Activated naive CD4-positive, alpha-beta T cell treated with Interleukin-2 at 50 U/mL for 16 hours (primary cell): ENCODE measurements at regions not wholly inside any gene's neighbourhood (a gene's known extent, or its start where the extent isn't known, plus 50 kb on each side); places are given as distances from the start of the nearest gene placed in this dataset.

Experiments used
- DNase-seq: peaks from one replicate; pipeline ENCODE4 v3.0.0-alpha.2; 2020

GRCh38 chr5:68352166-68352565 lies 136.6 kb downstream of the PIK3R1 start:
- DNase-seq: no peak

GRCh38 chr5:68353605-68354004 lies 138.0 kb downstream of the PIK3R1 start:
- no peak for DNase-seq

DNA sequence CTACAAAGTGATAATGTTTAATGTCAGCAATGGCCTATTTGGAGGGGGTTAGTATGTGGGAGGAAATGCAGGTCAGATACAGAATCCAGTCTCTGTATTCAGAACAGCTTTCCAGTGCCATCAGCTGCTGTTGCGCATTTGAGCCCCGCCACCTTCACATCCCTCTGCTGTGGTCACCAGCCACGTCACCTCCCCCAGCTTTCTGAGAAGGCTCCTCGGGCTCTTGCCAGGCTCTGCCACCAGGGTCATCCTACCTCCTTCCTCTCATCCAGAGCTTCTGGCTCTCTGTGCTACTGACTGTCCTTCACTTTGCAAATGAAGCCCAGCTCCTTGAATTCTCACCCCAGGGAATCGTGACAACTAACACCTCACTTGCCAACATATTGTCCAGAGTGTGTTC lies 138.8 kb downstream of the PIK3R1 start:
- DNase-seq: no peak

- DNase-seq: no peak
Measured at GRCh38 chr5:68356216-68356615, 140.7 kb downstream of the PIK3R1 start.

DNA sequence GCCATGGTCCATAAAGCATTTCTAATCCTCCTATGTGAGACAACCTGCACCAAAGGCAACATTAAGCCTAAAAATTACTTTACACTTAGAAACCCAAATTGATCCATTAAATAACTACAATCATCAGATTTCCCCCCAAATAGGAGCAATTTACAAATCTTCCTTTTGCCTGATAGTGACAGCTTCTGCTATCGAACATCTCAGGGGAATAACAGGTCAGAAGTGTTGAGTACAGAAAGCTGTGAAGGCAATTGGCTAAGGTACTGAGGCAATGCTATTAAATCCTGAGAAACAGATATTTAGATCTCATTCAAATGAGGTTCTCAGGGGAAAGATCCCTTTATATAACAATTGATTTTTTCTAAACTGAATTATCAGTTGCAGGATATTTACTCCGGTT lies 141.1 kb downstream of the PIK3R1 start:
- no peak for DNase-seq

GRCh38 chr5:68359699-68360098 lies 144.1 kb downstream of the PIK3R1 start:
- no peak for DNase-seq

GRCh38 chr5:68362331-68362730 lies 146.8 kb downstream of the PIK3R1 start:
- DNase-seq: no peak

DNA sequence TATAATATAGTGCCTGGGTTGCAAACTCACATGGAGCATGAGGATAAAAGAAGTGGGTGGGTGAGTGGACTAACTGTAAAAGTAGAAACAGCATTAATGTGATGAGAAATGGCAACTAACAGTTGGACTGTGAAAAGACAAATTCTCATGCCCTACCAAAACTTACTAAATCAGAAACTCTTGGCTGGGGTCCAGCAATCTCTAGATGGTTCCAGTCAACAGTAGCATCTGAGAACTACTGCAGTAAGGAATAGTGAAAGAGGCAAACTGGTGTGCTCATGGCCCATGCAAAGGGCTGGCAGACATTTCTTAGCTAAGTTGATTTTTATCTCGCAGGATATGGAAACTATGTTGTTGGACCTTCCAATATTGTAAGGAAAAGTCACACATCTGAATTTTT lies 150.3 kb downstream of the PIK3R1 start:
- DNase-seq: no peak

DNA sequence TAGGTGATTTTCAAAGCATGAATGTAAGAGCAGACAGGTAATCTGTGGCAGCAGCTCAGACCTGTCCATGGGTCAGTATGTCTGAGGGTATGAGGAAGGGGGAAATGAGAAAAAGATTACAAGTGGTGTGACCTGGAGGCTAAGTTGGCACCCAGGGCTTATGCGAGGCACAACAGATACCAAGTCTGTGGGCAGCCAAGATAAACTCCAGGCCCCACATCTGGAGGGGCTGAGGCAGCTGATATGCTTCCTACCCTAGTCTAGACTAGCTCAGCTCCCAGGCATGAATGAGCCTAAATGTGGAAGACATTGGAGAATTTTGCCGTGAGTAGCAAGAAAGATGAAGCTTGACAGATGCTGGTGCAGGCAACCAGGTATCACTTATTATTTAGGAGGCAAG lies 151.7 kb downstream of the PIK3R1 start:
- DNase-seq: no peak

DNA sequence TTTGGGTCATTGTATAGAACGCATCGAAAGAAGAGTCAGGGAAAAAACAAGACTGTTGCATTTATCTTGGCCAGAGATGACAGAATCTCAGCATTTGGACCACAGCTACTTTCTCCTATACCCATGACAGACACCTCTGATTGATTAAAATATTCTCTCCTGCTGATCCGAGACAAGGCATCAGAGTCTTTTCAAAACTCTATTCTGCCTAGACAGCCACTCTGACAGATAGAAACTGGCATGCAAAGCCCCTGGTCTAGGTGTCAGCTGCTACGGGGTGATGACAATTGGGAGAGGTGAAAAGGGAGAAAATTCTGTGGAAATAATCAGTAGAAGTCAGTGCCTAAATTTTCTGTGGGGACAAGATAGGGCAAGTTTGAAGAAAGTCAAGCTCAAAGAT lies 152.2 kb downstream of the PIK3R1 start:
- no peak for DNase-seq

DNA sequence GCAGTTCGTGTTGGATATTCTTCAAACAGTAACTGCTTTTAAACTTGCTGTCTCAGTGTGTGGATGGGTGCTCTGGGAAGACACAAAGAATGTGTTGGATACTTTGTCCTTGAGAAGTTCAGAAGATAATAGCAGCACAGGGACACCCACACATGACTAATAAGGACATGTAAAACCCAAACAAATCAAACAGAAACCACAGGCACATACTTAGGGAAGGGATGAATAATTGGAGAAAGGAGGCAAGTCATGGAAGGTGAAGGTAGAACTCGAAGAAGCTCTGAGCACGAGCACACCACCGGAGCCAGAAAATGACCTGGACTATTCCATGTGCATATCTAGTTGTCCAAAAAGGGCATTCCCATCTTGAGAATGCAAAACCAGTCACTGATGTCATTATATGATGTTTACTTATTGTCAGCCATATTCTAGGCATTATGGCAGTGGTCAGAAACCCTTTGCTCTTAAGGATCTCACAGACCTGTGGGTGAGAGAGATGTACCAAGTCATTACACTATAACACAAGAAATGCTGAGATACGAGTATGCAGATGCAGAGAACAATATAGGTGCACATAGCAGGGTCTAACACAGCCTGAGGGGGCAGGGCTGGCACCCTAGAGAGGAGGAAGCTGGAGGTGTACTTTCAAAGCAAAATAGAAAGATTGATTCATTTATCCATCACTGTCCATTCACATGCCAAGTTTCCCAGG lies 152.9 kb downstream of the PIK3R1 start:
- DNase-seq: peak; percentile 13

GRCh38 chr5:68369023-68369359 lies 153.4 kb downstream of the PIK3R1 start:
- no peak for DNase-seq

GRCh38 chr5:68369457-68370125 lies 154.0 kb downstream of the PIK3R1 start:
- DNase-seq: peak; percentile 50

DNA sequence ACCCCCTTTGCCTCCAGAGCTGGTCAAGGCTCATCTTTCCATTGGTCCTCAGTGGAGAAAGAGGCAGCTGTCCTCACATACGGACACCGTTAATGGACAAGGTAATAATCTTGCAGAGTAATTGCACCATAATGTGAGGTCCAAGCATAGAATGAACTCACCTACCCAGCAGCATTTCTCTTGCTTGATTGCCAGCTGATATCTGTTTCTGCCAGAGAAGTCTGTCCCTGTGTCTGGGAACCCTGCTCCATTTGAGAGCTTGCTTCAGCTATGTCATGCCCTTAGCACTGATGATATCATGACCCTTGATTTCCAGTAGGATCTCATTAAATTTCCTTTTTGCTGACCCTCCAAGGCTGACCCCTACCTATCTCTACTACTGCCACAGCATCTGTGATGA lies 154.6 kb downstream of the PIK3R1 start:
- no peak for DNase-seq

- no peak for DNase-seq
Measured at GRCh38 chr5:68371607-68372006, 156.1 kb downstream of the PIK3R1 start.

DNA sequence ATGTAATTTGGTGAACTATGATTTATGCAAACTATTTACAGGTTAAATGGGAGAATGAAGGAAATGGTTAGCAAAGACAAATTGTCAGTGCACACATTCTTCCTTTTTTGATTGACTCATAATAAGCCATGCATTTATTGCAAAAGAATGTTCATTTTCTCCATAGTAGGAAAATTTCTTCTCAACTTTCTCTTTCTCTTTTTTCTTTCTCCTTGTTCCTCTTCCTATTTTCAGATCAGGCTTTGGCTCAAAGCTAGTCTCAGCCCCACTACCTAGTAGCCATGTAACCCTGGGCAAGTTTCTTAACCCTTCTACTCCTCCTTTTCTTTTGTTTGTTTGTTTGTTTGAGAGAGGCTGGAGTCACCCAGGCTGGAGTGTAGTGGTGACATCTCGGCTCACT lies 156.6 kb downstream of the PIK3R1 start:
- no peak for DNase-seq

DNA sequence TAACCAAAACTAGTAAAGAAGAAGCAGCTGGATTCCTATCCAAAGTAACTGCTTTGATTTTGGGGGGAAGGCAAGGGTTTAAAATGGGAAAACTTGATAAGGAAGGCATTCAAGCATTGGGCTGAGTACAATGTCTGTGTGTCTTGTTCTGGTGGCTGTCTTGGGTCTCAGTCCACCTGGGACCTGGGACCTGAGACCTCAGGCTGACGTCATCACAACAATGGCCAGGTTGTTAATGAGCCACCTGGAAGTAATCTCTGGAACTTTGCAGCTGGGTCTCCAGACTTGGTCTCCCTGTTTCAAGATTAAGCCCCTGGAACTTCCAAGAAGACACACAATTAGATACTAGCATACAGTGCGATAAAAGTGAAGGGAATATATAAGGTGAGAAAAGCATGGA lies 157.5 kb downstream of the PIK3R1 start:
- DNase-seq: no peak

DNA sequence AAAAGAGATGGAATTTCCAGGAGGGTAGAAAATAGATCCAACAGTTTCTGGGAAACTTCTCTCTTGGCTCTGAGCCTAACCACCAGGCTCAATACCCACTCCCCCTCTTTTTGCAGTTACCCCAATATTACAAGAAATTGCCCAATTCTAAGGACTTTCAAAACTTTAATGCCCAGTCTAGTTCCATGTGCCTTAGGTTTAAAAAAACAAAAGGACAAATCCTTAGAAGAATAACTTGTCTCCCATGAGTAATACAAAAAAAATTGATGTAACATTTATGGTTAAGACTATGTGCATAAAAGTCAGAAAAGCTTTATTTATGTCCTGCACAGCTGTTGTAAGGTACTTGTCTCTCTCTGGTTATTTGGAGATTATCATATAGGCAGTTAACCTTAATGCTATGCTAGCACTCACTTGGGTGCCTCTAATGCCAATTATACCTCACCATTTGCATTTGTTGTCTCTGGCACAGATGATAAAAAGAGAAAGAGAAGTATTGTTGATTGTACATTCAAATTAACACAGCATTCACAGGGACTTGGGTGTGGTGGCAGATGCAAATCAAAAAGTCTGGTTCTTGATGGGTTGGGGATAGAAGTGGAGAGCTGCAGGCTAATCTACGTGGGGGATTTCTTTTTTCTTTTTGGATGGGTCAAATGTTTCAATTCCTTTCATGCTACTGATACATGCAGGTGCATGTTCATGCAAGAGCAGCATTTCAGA lies 159.4 kb downstream of the PIK3R1 start:
- DNase-seq: no peak

DNA sequence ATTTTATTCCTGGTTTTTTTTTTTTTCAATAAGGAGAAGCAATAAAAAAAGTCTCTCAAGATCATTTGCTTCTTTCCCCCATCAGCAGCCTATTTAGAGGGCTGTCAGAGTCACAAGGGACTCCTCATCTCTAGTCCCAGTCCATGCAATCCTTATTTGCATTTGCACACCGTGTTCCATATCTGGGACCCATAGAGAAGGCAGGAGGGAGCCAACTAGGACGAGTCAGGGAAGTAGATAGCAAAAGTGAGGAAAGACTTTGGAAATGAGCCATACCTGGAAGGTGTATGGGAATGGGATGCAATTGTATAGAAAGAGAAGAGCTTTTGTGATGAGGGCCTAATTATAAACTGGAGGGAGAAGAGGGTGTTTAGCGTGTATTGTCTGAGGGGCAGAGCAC lies 160.0 kb downstream of the PIK3R1 start:
- no peak for DNase-seq

- DNase-seq: no peak
Measured at GRCh38 chr5:68376935-68377334, 161.4 kb downstream of the PIK3R1 start.

GRCh38 chr5:68377733-68378132 lies 162.2 kb downstream of the PIK3R1 start:
- DNase-seq: no peak

DNA sequence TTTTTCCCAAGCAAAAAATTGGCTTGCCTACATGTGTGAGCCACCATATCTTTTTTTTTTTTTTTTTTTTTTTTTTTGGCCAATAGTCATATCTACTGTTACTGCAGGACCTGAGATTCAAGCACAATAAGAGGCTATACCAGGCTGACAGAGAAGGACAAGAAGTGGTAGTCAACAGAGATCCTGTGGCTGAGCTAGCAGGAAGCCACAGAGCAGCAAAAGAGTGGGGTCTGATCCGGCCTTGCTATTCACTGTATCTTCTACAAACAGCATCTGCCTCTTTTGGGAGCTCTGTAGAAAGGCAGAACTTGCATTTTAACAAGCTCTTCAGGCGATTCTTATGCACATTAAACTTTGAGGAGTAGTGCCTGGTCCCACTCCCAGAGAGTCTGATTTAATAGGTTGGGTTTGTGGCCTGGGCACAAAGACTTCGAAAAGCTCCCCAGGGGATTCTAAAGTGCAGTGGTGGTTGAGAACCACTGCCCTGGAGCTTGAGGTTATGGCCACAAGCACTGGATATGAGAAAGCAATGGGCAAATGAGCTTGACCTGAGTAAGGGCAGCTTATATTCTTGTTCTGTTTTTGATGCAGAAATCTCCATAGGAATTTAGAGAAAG lies 162.8 kb downstream of the PIK3R1 start:
- DNase-seq: no peak

GRCh38 chr5:68379275-68380036 lies 163.9 kb downstream of the PIK3R1 start:
- DNase-seq: no peak
